Activated CD4-positive, alpha-beta T cell treated with anti-CD3 and anti-CD28 coated beads for 48 hours (primary cell): ENCODE measurements at regions not wholly inside any gene's neighbourhood (a gene's known extent, or its start where the extent isn't known, plus 50 kb on each side); places are given as distances from the start of the nearest gene placed in this dataset.
A peak's percentile ranks its signal among the peaks of the same experiment; 100 is the strongest.
"Not testable (repeated sequence)": the region's sequence is repeated elsewhere in the genome, so short reads cannot be mapped to it uniquely, and the experiment has no call there.

Experiments
- DNase-seq: peaks from one replicate; pipeline ENCODE4 v3.0.0-alpha.2; 2020

- not testable (repeated sequence) for DNase-seq
Measured at GRCh38 chr6:79806661-79807060, 140.7 kb downstream of the ELOVL4 start.

- DNase-seq = no peak
Measured at GRCh38 chr6:79804732-79805131, 142.6 kb downstream of the ELOVL4 start.

GRCh38 chr6:79803917-79804316, 143.4 kb downstream of the ELOVL4 start:
- DNase-seq = no peak

- no peak for DNase-seq
Measured at GRCh38 chr6:79802657-79803300, 144.6 kb downstream of the ELOVL4 start.

- DNase-seq = no peak
Measured at GRCh38 chr6:79801362-79801761, 146.0 kb downstream of the ELOVL4 start.

GRCh38 chr6:79798841-79799240, 148.5 kb downstream of the ELOVL4 start:
- no peak for DNase-seq

- DNase-seq = no peak
Measured at GRCh38 chr6:79797912-79798311, 149.4 kb downstream of the ELOVL4 start.

GRCh38 chr6:79797163-79797764, 150.1 kb downstream of the ELOVL4 start:
- DNase-seq = no peak

GRCh38 chr6:79796197-79796596, 151.2 kb downstream of the ELOVL4 start:
- DNase-seq = no peak

GRCh38 chr6:79789896-79790295, 157.5 kb downstream of the ELOVL4 start:
- DNase-seq = no peak

- DNase-seq = no peak
Measured at GRCh38 chr6:79788756-79789155, 157.6 kb downstream of the SH3BGRL2 start.

GRCh38 chr6:79787626-79788025, 156.5 kb downstream of the SH3BGRL2 start:
- DNase-seq = no peak

GRCh38 chr6:79784395-79784753, 153.2 kb downstream of the SH3BGRL2 start:
- DNase-seq = no peak

- DNase-seq = no peak
Measured at GRCh38 chr6:79783670-79784394, 152.7 kb downstream of the SH3BGRL2 start.

GRCh38 chr6:79782792-79783580, 151.9 kb downstream of the SH3BGRL2 start:
- DNase-seq = peak; percentile 5

- DNase-seq = no peak
Measured at GRCh38 chr6:79781916-79782315, 150.8 kb downstream of the SH3BGRL2 start.

GRCh38 chr6:79780881-79781280, 149.8 kb downstream of the SH3BGRL2 start:
- DNase-seq = no peak

- DNase-seq = no peak
Measured at GRCh38 chr6:79778816-79779215, 147.7 kb downstream of the SH3BGRL2 start.

- peak; percentile 92 for DNase-seq
Measured at GRCh38 chr6:79777713-79778579, 146.8 kb downstream of the SH3BGRL2 start.

- no peak for DNase-seq
Measured at GRCh38 chr6:79776076-79776475, 144.9 kb downstream of the SH3BGRL2 start.

- DNase-seq = no peak
Measured at GRCh38 chr6:79775222-79775621, 144.1 kb downstream of the SH3BGRL2 start.

- DNase-seq = no peak
Measured at GRCh38 chr6:79764747-79765146, 133.6 kb downstream of the SH3BGRL2 start.
